Uterus (tissue), 2 donors: ENCODE measurements at regions not wholly inside any gene's neighbourhood (a gene's known extent, or its start where the extent isn't known, plus 50 kb on each side); places are given as distances from the start of the nearest gene placed in this dataset.

Experiments
- CTCF ChIP-seq, 4 experiments: fragments of 200-600 bp in 2 of 4; fragments of 450-650 bp in 2 of 4; sonication (generic) in 2 of 4; IDR thresholded peaks; one replicate each; pipeline ENCODE4 v1.5.1; 2016 to 2019; ENCODE audit warnings: antibody characterized with exemption in 4 of 4, mild to moderate bottlenecking in 2 of 4, moderate library complexity in 1 of 4
- POLR2A ChIP-seq, 2 donors: fragments of 450-650 bp; IDR thresholded peaks; one replicate each; pipeline ENCODE4 v1.6.1; 2016; ENCODE audit warnings: antibody characterized with exemption in 2 of 2, mild to moderate bottlenecking in 1 of 2, moderate library complexity in 1 of 2

- no peak for TF ChIP-seq POLR2A (IDR thresholded peaks at IDR 0.05)
- no peak for TF ChIP-seq CTCF (IDR thresholded peaks at IDR 0.05)
Measured at GRCh38 chr18:57931038-57931437, 113.0 kb upstream of the NEDD4L start.
